ENCODE measurements at regions not wholly inside any gene's neighbourhood (a gene's known extent, or its start where the extent isn't known, plus 50 kb on each side); places are given as distances from the start of the nearest gene placed in this dataset.

DNA sequence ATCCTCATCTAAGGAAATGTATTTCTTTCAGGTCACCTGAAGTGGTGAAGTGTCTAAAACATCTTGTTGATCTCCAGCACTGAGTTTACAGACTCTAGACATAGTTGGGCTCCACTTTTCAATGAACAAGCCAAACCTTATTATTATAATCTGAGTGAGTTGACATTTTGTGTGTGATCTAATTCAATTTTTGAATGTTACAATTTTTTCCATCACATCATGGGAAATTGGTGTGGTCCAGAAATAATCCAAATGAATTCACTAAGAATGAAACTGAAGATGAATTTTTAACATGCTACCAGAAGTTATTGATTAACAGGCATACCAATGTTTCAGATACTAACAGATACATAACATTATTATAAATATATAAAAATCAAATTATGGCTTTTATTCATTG lies 75.6 kb upstream of the EFEMP1 start:
- Histone ChIP-seq H4K91ac (replicated peaks; ENCODE audit: insufficient read length, low read length) (no peak overlapping the region), H2BK15ac (ENCODE audit: low read length) (no peak overlapping the region), H3K14ac (ENCODE audit: insufficient read length) (no peak overlapping the region), H3K9me3 (ENCODE audit: insufficient read depth in 2 of 2, low read depth in 1 of 2, low read length in 1 of 2) (no peaks in the 10 kb centered on the region), H4K5ac (ENCODE audit: insufficient read length, low read depth, low read length) (no peak overlapping the region), H3K4me1 (replicated peaks in 1 of 4; ENCODE audit: control insufficient read depth in 3 of 4, insufficient read depth in 4 of 4, low read length in 3 of 4) (no peaks in the 10 kb centered on the region), H2AFZ (ENCODE audit: low read length) (no peak overlapping the region), H3K4me2 (ENCODE audit: insufficient read depth in 1 of 2, low read depth in 2 of 2, low read length in 2 of 2) (no peak overlapping the region), H3K4ac (replicated peaks; ENCODE audit: insufficient read length, low read depth, low read length) (no peak overlapping the region), H3K23me2 (ENCODE audit: low read depth, low read length) (no peaks in the 10 kb centered on the region), H2BK20ac (ENCODE audit: low read length) (no peak overlapping the region), H3K27me3 (replicated peaks in 1 of 4; ENCODE audit: control insufficient read depth in 3 of 4, extremely low read depth in 1 of 4, insufficient read depth in 3 of 4, low read length in 3 of 4) (peaks cover 0 to 1% (median 0%) of the 10 kb centered on the region in 4 experiments; a peak in 1 of 7 replicates), H2BK5ac (ENCODE audit: low read depth, low read length) (no peak overlapping the region), H3K18ac (ENCODE audit: extremely low read depth, low read length) (no peak overlapping the region), H2BK12ac (ENCODE audit: low read depth, low read length) (no peak overlapping the region), H4K8ac (ENCODE audit: extremely low read depth, insufficient read depth, low read length) (no peak overlapping the region), H3K4me3 (ENCODE audit: extremely low read depth in 1 of 4, insufficient read depth in 2 of 4, low read depth in 3 of 4, low read length in 4 of 4) (no peak overlapping the region), H4K20me1 (replicated peaks in 1 of 2; ENCODE audit: control insufficient read depth in 1 of 2, insufficient read depth in 2 of 2, low read length in 2 of 2) (no peaks in the 10 kb centered on the region), H3K9ac (replicated peaks in 1 of 4; ENCODE audit: extremely low read depth in 1 of 4, low read depth in 3 of 4, low read length in 3 of 4) (no peak overlapping the region), H3K27ac (ENCODE audit: low read depth, low read length) (no peak overlapping the region), H3K79me1 (ENCODE audit: low read depth, low read length) (no peaks in the 10 kb centered on the region), H3K56ac (replicated peaks; ENCODE audit: insufficient read length, low read depth, low read length) (no peak overlapping the region), H3K79me2 (ENCODE audit: control insufficient read depth in 1 of 2, insufficient read depth in 2 of 2, low read length in 2 of 2) (no peaks in the 10 kb centered on the region), H3K36me3 (ENCODE audit: control insufficient read depth in 2 of 4, insufficient read depth in 4 of 4, low read length in 3 of 4) (no peaks in the 10 kb centered on the region), H3K23ac (ENCODE audit: insufficient read length) (no peak overlapping the region), H2AK5ac (ENCODE audit: low read depth, low read length) (no peak overlapping the region), H2BK120ac (replicated peaks; ENCODE audit: low read depth, low read length) (no peak overlapping the region)
- no peak for FAIRE-seq
- ChIA-PET POLR2A (ENCODE audit: partially characterized antibody) (no interaction called here), CTCF (ENCODE audit: partially characterized antibody) (interaction anchor here (0.6 kb wide), 1 partner anchor 51 kb away, joined by 3 read pairs; no protein-coding TSS in a partner anchor)
- no peak for DNase-seq (ENCODE audit: low read depth in 1 of 2, low spot score in 2 of 2)
- TF ChIP-seq POLR2AphosphoS5 (IDR thresholded peaks at IDR 0.05; ENCODE audit: low read depth, low read length) (no peak), GTF2F1 (IDR thresholded peaks at IDR 0.05; ENCODE audit: borderline replicate concordance, low read depth, low read length) (no peak), TEAD4 (IDR thresholded peaks at IDR 0.05; ENCODE audit: low read depth, low read length) (no peak), NRF1 (IDR thresholded peaks at IDR 0.05; ENCODE audit: low read depth, low read length) (no peak), EZH2 (IDR thresholded peaks at IDR 0.05; ENCODE audit: low read depth, low read length, severe bottlenecking) (no peak), NANOG (IDR thresholded peaks at IDR 0.05; ENCODE audit: insufficient read depth, low read depth, low read length, poor library complexity, severe bottlenecking) (no peak), CBX8 (IDR thresholded peaks at IDR 0.05; ENCODE audit: borderline replicate concordance, low read depth, low read length) (no peak), BCL11A (IDR thresholded peaks at IDR 0.05; ENCODE audit: low read depth in 2 of 2, low read length in 2 of 2) (no peak), TBP (IDR thresholded peaks at IDR 0.05; ENCODE audit: low read depth, low read length) (no peak), POU5F1 (IDR thresholded peaks at IDR 0.05; ENCODE audit: low read depth, low read length) (no peak)
- TF ChIP-seq, protein P1, sequence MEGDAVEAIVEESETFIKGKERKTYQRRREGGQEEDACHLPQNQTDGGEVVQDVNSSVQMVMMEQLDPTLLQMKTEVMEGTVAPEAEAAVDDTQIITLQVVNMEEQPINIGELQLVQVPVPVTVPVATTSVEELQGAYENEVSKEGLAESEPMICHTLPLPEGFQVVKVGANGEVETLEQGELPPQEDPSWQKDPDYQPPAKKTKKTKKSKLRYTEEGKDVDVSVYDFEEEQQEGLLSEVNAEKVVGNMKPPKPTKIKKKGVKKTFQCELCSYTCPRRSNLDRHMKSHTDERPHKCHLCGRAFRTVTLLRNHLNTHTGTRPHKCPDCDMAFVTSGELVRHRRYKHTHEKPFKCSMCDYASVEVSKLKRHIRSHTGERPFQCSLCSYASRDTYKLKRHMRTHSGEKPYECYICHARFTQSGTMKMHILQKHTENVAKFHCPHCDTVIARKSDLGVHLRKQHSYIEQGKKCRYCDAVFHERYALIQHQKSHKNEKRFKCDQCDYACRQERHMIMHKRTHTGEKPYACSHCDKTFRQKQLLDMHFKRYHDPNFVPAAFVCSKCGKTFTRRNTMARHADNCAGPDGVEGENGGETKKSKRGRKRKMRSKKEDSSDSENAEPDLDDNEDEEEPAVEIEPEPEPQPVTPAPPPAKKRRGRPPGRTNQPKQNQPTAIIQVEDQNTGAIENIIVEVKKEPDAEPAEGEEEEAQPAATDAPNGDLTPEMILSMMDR (IDR thresholded peaks at IDR 0.05; ENCODE audit: control extremely low read depth in 1 of 3, insufficient read depth in 1 of 3, low read depth in 1 of 3, low read length in 3 of 3) = no peak
- TF ChIP-seq, protein P2, sequence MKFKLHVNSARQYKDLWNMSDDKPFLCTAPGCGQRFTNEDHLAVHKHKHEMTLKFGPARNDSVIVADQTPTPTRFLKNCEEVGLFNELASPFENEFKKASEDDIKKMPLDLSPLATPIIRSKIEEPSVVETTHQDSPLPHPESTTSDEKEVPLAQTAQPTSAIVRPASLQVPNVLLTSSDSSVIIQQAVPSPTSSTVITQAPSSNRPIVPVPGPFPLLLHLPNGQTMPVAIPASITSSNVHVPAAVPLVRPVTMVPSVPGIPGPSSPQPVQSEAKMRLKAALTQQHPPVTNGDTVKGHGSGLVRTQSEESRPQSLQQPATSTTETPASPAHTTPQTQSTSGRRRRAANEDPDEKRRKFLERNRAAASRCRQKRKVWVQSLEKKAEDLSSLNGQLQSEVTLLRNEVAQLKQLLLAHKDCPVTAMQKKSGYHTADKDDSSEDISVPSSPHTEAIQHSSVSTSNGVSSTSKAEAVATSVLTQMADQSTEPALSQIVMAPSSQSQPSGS (IDR thresholded peaks at IDR 0.05; ENCODE audit: low read length) = no peak

Data from H1 (cell line).